ENCODE measurements at regions not wholly inside any gene's neighbourhood (a gene's known extent, or its start where the extent isn't known, plus 50 kb on each side); places are given as distances from the start of the nearest gene placed in this dataset.

- TF ChIP-seq ZNF462 (CRISPR knock-in tag; IDR thresholded peaks at IDR 0.05) (no peak), CTCF (conservative IDR thresholded peaks at IDR 0.05; ENCODE audit: low read depth in 2 of 2) (no peak), REST (IDR thresholded peaks at IDR 0.05; ENCODE audit: unreplicated experiment) (no peak)
These were observed 66.8 kb upstream of the AFDN start (continued) for GRCh38 chr6:167759912-167760311.
